ENCODE measurements at regions not wholly inside any gene's neighbourhood (a gene's known extent, or its start where the extent isn't known, plus 50 kb on each side); places are given as distances from the start of the nearest gene placed in this dataset.

GRCh38 chr2:180747728-180748127, 232.7 kb upstream of the UBE2E3 start:
- no peak overlapping the region for H3K27ac Mint-ChIP-seq
- DNase-seq, result no peak
- H3K4me3 Mint-ChIP-seq, result no peak overlapping the region
- no peaks in the 10 kb centered on the region for H3K4me1 Mint-ChIP-seq
- H3K27me3 Mint-ChIP-seq, result peaks cover 0 to under 1% (median 0%) of the 10 kb centered on the region in 3 donors
- ATAC-seq (ENCODE audit: low read depth in 2 of 2), result no peak
- peaks cover 0 to 3% (median 0%) of the 10 kb centered on the region in 7 donors for H3K9me3 Mint-ChIP-seq
- H3K36me3 Mint-ChIP-seq, result no peaks in the 10 kb centered on the region

- H3K27ac Mint-ChIP-seq, result no peak overlapping the region
- peaks cover 0 to 3% (median 0%) of the 10 kb centered on the region in 7 donors for H3K9me3 Mint-ChIP-seq
- ATAC-seq (ENCODE audit: low read depth in 2 of 2) (no peak), DNase-seq (no peak)
- H3K27me3 Mint-ChIP-seq, result peaks cover 4 to 9% (median 5%) of the 10 kb centered on the region in 3 donors
- no peaks in the 10 kb centered on the region for H3K4me1 Mint-ChIP-seq
- peak overlapping the region in 1 of 8 donors; percentile 1 for H3K4me3 Mint-ChIP-seq
- no peaks in the 10 kb centered on the region for H3K36me3 Mint-ChIP-seq
Measured at GRCh38 chr2:180743401-180743800, 237.0 kb upstream of the UBE2E3 start.

- Mint-ChIP-seq H3K27me3 (peaks cover 4 to 9% (median 5%) of the 10 kb centered on the region in 3 donors), H3K4me1 (no peaks in the 10 kb centered on the region), H3K36me3 (no peaks in the 10 kb centered on the region), H3K27ac (no peak overlapping the region), H3K9me3 (peaks cover 0 to 3% (median 0%) of the 10 kb centered on the region in 7 donors), H3K4me3 (no peak overlapping the region)
- ATAC-seq (ENCODE audit: low read depth in 2 of 2) (no peak), DNase-seq (no peak)
Measured at GRCh38 chr2:180742801-180743200, 237.6 kb upstream of the UBE2E3 start.

- H3K9me3 Mint-ChIP-seq, result peaks cover 0 to 2% (median 0%) of the 10 kb centered on the region in 7 donors
- no peak for DNase-seq
- peaks cover 4 to 9% (median 5%) of the 10 kb centered on the region in 3 donors for H3K27me3 Mint-ChIP-seq
- H3K36me3 Mint-ChIP-seq, result no peaks in the 10 kb centered on the region
- H3K27ac Mint-ChIP-seq, result no peak overlapping the region
- H3K4me3 Mint-ChIP-seq, result peak overlapping the region in 1 of 8 donors; percentile 16
- no peak for ATAC-seq (ENCODE audit: low read depth in 2 of 2)
- H3K4me1 Mint-ChIP-seq, result no peaks in the 10 kb centered on the region
Measured at GRCh38 chr2:180739070-180739469, 241.3 kb upstream of the UBE2E3 start.

- H3K27me3 Mint-ChIP-seq, result no peaks in the 10 kb centered on the region
- no peaks in the 10 kb centered on the region for H3K4me1 Mint-ChIP-seq
- H3K9me3 Mint-ChIP-seq, result no peaks in the 10 kb centered on the region
- H3K36me3 Mint-ChIP-seq, result no peaks in the 10 kb centered on the region
- H3K27ac Mint-ChIP-seq, result no peak overlapping the region
- H3K4me3 Mint-ChIP-seq, result no peak overlapping the region
- ATAC-seq (ENCODE audit: low read depth in 2 of 2), result no peak
- DNase-seq, result no peak
Measured at GRCh38 chr2:180735799-180736198, 244.6 kb upstream of the UBE2E3 start.

- Mint-ChIP-seq H3K4me1 (no peaks in the 10 kb centered on the region), H3K4me3 (no peak overlapping the region), H3K9me3 (no peaks in the 10 kb centered on the region), H3K36me3 (no peaks in the 10 kb centered on the region), H3K27ac (no peak overlapping the region), H3K27me3 (no peaks in the 10 kb centered on the region)
- ATAC-seq (ENCODE audit: low read depth in 2 of 2) (no peak), DNase-seq (no peak)
Measured at GRCh38 chr2:180734382-180734781, 246.0 kb upstream of the UBE2E3 start.

- no peak for DNase-seq
- Mint-ChIP-seq H3K4me1 (no peaks in the 10 kb centered on the region), H3K9me3 (no peaks in the 10 kb centered on the region), H3K36me3 (no peaks in the 10 kb centered on the region), H3K27ac (no peak overlapping the region), H3K27me3 (no peaks in the 10 kb centered on the region), H3K4me3 (no peak overlapping the region)
- ATAC-seq (ENCODE audit: low read depth in 2 of 2), result no peak
Measured at GRCh38 chr2:180733330-180733729, 247.1 kb upstream of the UBE2E3 start.

GRCh38 chr2:180732337-180732736, 248.1 kb upstream of the UBE2E3 start:
- no peaks in the 10 kb centered on the region for H3K4me1 Mint-ChIP-seq
- no peak overlapping the region for H3K4me3 Mint-ChIP-seq
- ATAC-seq (ENCODE audit: low read depth in 2 of 2) (no peak), DNase-seq (no peak)
- no peak overlapping the region for H3K27ac Mint-ChIP-seq
- H3K36me3 Mint-ChIP-seq, result no peaks in the 10 kb centered on the region
- no peaks in the 10 kb centered on the region for H3K27me3 Mint-ChIP-seq
- H3K9me3 Mint-ChIP-seq, result no peaks in the 10 kb centered on the region

GRCh38 chr2:180730976-180731375, 249.4 kb upstream of the UBE2E3 start:
- H3K9me3 Mint-ChIP-seq, result no peaks in the 10 kb centered on the region
- H3K4me1 Mint-ChIP-seq, result no peaks in the 10 kb centered on the region
- H3K27me3 Mint-ChIP-seq, result no peaks in the 10 kb centered on the region
- DNase-seq, result no peak
- no peak overlapping the region for H3K27ac Mint-ChIP-seq
- ATAC-seq (ENCODE audit: low read depth in 2 of 2), result no peak
- H3K4me3 Mint-ChIP-seq, result no peak overlapping the region
- no peaks in the 10 kb centered on the region for H3K36me3 Mint-ChIP-seq

GRCh38 chr2:180728928-180729559, 251.4 kb upstream of the UBE2E3 start:
- no peak overlapping the region for H3K27ac Mint-ChIP-seq
- no peaks in the 10 kb centered on the region for H3K27me3 Mint-ChIP-seq

GRCh38 chr2:180723712-180724111, 256.7 kb upstream of the UBE2E3 start:
- no peak for ATAC-seq (ENCODE audit: low read depth in 2 of 2)
- Mint-ChIP-seq H3K27me3 (no peaks in the 10 kb centered on the region), H3K27ac (no peak overlapping the region), H3K4me1 (no peaks in the 10 kb centered on the region), H3K9me3 (no peaks in the 10 kb centered on the region), H3K36me3 (no peaks in the 10 kb centered on the region), H3K4me3 (no peak overlapping the region)
- DNase-seq, result no peak

More at GRCh38 chr2:180728928-180729559, 251.4 kb upstream of the UBE2E3 start:
- DNase-seq, result no peak
- H3K36me3 Mint-ChIP-seq, result no peaks in the 10 kb centered on the region
- no peak overlapping the region for H3K4me3 Mint-ChIP-seq
- no peak for ATAC-seq (ENCODE audit: low read depth in 2 of 2)
- H3K9me3 Mint-ChIP-seq, result no peaks in the 10 kb centered on the region
- H3K4me1 Mint-ChIP-seq, result no peaks in the 10 kb centered on the region

GRCh38 chr2:180722551-180723239, 257.7 kb upstream of the UBE2E3 start:
- no peaks in the 10 kb centered on the region for H3K4me1 Mint-ChIP-seq
- H3K36me3 Mint-ChIP-seq, result no peaks in the 10 kb centered on the region
- no peaks in the 10 kb centered on the region for H3K27me3 Mint-ChIP-seq
- ATAC-seq (ENCODE audit: low read depth in 2 of 2) (no peak), DNase-seq (no peak)
- no peak overlapping the region for H3K4me3 Mint-ChIP-seq
- no peaks in the 10 kb centered on the region for H3K9me3 Mint-ChIP-seq
- H3K27ac Mint-ChIP-seq, result peak overlapping the region in 1 of 6 donors; percentile 17

GRCh38 chr2:180720829-180721228, 259.6 kb upstream of the UBE2E3 start:
- no peaks in the 10 kb centered on the region for H3K36me3 Mint-ChIP-seq
- no peak for ATAC-seq (ENCODE audit: low read depth in 2 of 2)
- no peaks in the 10 kb centered on the region for H3K4me1 Mint-ChIP-seq

GRCh38 chr2:180717588-180717987, 262.8 kb upstream of the UBE2E3 start:
- no peak overlapping the region for H3K27ac Mint-ChIP-seq
- no peak for DNase-seq
- H3K27me3 Mint-ChIP-seq, result no peaks in the 10 kb centered on the region
- no peaks in the 10 kb centered on the region for H3K4me1 Mint-ChIP-seq
- no peaks in the 10 kb centered on the region for H3K36me3 Mint-ChIP-seq
- H3K4me3 Mint-ChIP-seq, result no peak overlapping the region
- no peak for ATAC-seq (ENCODE audit: low read depth in 2 of 2)
- peaks cover 0 to 6% (median 3%) of the 10 kb centered on the region in 7 donors for H3K9me3 Mint-ChIP-seq

More at GRCh38 chr2:180720829-180721228, 259.6 kb upstream of the UBE2E3 start:
- no peak overlapping the region for H3K4me3 Mint-ChIP-seq
- DNase-seq, result no peak
- H3K27ac Mint-ChIP-seq, result no peak overlapping the region
- H3K9me3 Mint-ChIP-seq, result peaks cover 0 to under 1% (median 0%) of the 10 kb centered on the region in 7 donors
- H3K27me3 Mint-ChIP-seq, result no peaks in the 10 kb centered on the region
